ENCODE measurements at regions not wholly inside any gene's neighbourhood (a gene's known extent, or its start where the extent isn't known, plus 50 kb on each side); places are given as distances from the start of the nearest gene placed in this dataset.
"Not testable (repeated sequence)": the region's sequence is repeated elsewhere in the genome, so short reads cannot be mapped to it uniquely, and the experiment has no call there.

DNA sequence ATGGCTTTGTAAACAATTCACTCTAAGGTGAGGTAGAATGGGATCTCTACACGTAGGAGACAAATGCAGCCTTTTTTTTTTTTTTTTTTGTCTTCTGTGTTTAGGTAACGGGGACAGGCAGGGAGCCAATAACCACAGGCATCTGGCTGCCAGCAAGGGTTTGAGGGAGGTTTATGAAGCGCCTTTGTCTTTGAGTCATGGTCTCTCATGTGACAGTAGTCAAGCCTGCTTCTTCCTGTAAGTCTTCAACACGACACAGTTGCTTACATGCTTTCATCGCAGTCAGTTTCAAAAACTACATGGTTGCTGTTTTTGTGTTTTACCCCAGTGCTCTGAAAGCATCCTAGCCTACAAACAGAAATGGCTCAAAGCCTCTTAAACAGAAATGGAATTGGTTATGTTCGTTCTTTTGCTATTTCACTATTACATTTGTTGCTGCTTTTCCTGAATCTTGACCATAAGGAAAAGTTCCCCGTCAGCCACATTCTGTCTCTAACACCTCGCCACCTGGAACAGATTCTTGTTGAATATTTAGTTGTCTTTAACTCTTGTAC lies 127.8 kb upstream of the METTL14 start:
- Histone ChIP-seq H3K4me1 (no peaks in the 10 kb centered on the region), H3K4me3 (no peak overlapping the region), H3K27ac (no peak overlapping the region), H3K9me3 (no peaks in the 10 kb centered on the region), H3K36me3 (no peaks in the 10 kb centered on the region), H3K27me3 (no peaks in the 10 kb centered on the region)
- ATAC-seq, result no peak
- DNase-seq, result peak in 1 of 4 donors; percentile 1
- intact Hi-C loops (cut with DNase I), result no loop called here
- TF ChIP-seq CTCF (IDR thresholded peaks at IDR 0.05), result no peak

- DNase-seq; H3K4me3 ChIP-seq; H3K27me3 ChIP-seq; H3K27ac ChIP-seq; intact Hi-C loops (cut with DNase I); H3K9me3 ChIP-seq; H3K4me1 ChIP-seq; ATAC-seq; H3K36me3 ChIP-seq: not testable (repeated sequence)
Observed at GRCh38 chr4:118558188-118558587, 127.0 kb upstream of the METTL14 start.

DNA sequence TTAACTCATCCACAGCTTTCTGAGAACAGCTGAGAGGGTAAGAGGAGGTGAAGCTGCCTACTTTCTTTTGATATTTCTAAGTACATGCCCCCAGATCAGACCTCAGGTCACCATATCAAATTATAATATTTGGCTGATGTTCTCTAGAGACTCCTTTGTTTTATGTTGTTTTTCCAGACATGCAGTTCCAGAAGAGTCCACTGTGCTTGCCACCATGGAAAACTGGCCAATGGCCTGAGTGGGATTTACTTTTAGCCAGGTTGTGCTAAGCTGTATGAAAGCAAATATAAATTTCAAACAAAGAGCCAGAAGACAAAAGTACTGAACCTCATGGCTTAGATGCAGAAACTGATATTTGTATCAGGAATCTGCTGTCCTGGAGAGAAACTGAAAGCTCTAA lies 123.6 kb upstream of the METTL14 start:
- H3K4me1 ChIP-seq; H3K27ac ChIP-seq; H3K27me3 ChIP-seq; H3K36me3 ChIP-seq; intact Hi-C loops (cut with DNase I); ATAC-seq; H3K4me3 ChIP-seq; H3K9me3 ChIP-seq; DNase-seq: not testable (repeated sequence)

GRCh38 chr4:118566003-118566513 lies 119.1 kb upstream of the METTL14 start:
- intact Hi-C loops (cut with DNase I), result not testable (repeated sequence)

GRCh38 chr4:118572991-118573390 lies 112.2 kb upstream of the METTL14 start:
- DNase-seq; ATAC-seq; H3K4me3 ChIP-seq; H3K27ac ChIP-seq; intact Hi-C loops (cut with DNase I); H3K9me3 ChIP-seq; H3K4me1 ChIP-seq; H3K36me3 ChIP-seq; H3K27me3 ChIP-seq: not testable (repeated sequence)

More at GRCh38 chr4:118566003-118566513, 119.1 kb upstream of the METTL14 start:
- not testable (repeated sequence) for H3K27ac ChIP-seq, H3K27me3 ChIP-seq, DNase-seq, H3K4me3 ChIP-seq, H3K36me3 ChIP-seq, H3K9me3 ChIP-seq, H3K4me1 ChIP-seq
- peak; percentile 68 for ATAC-seq

DNA sequence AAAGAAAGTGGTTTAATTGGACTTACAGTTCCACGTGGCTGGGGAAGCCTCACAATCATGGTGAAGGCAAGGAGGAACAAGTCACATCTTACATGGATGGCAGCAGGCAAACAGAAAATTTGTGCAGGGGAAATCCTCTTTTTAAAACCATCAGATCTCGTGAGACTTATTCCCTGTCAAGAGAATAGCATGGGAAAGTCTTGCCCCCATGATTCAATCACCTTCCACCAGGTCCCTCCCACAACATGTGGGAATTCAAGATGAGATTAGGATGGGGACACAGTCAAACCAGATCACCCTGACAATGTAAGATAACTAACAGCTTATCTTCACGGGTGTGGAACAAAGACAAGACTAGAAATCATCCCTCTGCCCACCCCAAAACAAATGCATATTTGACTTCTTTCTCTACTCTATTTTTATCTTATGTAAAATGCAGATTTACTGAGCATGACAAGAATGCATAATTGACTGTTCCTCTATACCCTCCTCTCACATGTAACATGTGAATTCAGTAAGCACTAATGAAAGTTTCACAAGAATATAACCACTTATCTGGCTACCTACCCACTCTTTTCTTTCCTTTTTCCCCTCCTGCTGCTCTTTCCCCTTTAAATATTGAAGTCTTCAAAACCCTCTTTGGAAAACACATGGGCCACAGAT lies 110.8 kb upstream of the METTL14 start:
- H3K4me1 ChIP-seq; H3K36me3 ChIP-seq; ATAC-seq; intact Hi-C loops (cut with DNase I); H3K9me3 ChIP-seq; H3K27me3 ChIP-seq; H3K27ac ChIP-seq; H3K4me3 ChIP-seq; DNase-seq: not testable (repeated sequence)

GRCh38 chr4:118575057-118575456 lies 110.1 kb upstream of the METTL14 start:
- H3K27me3 ChIP-seq; ATAC-seq; H3K27ac ChIP-seq; H3K4me1 ChIP-seq; intact Hi-C loops (cut with DNase I); H3K4me3 ChIP-seq; H3K9me3 ChIP-seq; H3K36me3 ChIP-seq; DNase-seq: not testable (repeated sequence)

DNA sequence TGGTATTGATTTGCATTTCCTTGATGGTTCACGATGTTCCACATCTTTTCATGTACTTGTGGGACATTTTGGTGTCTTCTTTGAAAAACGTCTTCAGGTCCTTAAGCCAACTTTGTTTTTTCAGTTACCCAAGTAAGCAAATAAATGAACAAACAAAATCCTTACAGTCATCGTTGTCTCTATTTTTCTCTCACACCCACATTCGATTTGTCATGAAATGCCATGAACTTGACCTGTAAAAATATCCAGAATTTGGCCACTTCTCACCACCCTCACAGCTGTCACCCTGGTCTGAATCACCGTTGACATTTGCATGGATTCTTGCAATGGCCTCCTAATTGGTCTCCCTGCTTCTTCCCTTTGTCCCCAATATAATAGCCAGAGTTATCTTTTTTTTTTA lies 109.5 kb upstream of the METTL14 start:
- ATAC-seq; intact Hi-C loops (cut with DNase I); H3K4me3 ChIP-seq; H3K9me3 ChIP-seq; H3K27me3 ChIP-seq; H3K36me3 ChIP-seq; H3K4me1 ChIP-seq; H3K27ac ChIP-seq; DNase-seq: not testable (repeated sequence)

- H3K36me3 ChIP-seq; H3K9me3 ChIP-seq; H3K4me1 ChIP-seq; ATAC-seq; intact Hi-C loops (cut with DNase I); H3K27ac ChIP-seq; H3K4me3 ChIP-seq; DNase-seq; H3K27me3 ChIP-seq: not testable (repeated sequence)
Observed at GRCh38 chr4:118576709-118577219, 108.4 kb upstream of the METTL14 start.
